ENCODE measurements at regions not wholly inside any gene's neighbourhood (a gene's known extent, or its start where the extent isn't known, plus 50 kb on each side); places are given as distances from the start of the nearest gene placed in this dataset.

GRCh38 chr6:170178561-170179477, 112.1 kb downstream of the DLL1 start (continued):
- TF ChIP-seq, protein P1, sequence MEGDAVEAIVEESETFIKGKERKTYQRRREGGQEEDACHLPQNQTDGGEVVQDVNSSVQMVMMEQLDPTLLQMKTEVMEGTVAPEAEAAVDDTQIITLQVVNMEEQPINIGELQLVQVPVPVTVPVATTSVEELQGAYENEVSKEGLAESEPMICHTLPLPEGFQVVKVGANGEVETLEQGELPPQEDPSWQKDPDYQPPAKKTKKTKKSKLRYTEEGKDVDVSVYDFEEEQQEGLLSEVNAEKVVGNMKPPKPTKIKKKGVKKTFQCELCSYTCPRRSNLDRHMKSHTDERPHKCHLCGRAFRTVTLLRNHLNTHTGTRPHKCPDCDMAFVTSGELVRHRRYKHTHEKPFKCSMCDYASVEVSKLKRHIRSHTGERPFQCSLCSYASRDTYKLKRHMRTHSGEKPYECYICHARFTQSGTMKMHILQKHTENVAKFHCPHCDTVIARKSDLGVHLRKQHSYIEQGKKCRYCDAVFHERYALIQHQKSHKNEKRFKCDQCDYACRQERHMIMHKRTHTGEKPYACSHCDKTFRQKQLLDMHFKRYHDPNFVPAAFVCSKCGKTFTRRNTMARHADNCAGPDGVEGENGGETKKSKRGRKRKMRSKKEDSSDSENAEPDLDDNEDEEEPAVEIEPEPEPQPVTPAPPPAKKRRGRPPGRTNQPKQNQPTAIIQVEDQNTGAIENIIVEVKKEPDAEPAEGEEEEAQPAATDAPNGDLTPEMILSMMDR (conservative IDR thresholded peaks at IDR 0.05; ENCODE audit: low read depth in 2 of 2), result no peak

DNA sequence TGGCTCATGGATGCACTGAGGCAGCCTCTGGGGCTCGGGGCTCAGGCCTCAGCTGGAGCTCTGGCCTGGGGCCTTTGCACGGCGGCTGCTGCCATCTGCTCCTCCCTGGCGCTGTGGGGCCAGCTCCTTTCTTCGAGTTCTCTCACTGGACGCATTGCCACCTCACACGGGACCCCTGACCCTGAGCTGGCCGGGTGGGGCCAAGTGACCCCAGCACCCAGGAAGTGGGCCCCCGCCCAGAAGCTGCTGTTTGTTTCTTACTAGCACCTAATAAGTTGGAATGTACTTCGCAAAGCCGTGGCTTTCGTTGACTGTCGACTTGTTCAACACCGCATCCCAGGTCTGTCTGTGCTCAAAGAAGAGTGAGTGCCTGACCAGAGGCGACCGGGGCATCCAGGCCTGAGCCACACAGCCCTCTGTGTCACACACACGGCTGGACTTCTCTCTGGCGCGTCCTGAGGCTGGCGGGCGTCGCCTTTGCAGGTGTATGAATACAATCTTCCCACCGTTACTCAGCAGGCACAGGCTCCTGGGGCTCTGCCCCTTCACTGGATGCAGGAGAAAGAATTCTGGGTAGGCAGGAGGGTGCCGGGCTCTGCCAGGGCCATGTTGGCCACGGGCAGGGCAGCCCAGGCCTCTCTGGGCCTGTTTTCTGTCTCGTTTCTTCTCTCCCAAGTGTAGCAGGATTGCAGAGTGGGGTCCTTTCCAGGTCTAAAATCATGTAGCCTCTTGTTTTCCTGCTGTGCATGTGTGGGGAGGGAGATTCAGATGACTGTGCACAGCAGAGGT, 112.9 kb downstream of the DLL1 start:
- Histone ChIP-seq H3K4me3 (no peak overlapping the region), H3K9me2 (ENCODE audit: insufficient read depth) (no peaks in the 10 kb centered on the region), H3K4me1 (ENCODE audit: insufficient read depth) (no peaks in the 10 kb centered on the region), H3K27me3 (ENCODE audit: insufficient read depth) (no peaks in the 10 kb centered on the region), H3K36me3 (ENCODE audit: insufficient read depth) (no peaks in the 10 kb centered on the region), H3K27ac (ENCODE audit: low read depth) (no peak overlapping the region), H4K20me1 (replicated peaks; ENCODE audit: insufficient read depth) (no peaks in the 10 kb centered on the region), H3K79me2 (replicated peaks; ENCODE audit: insufficient read depth) (no peaks in the 10 kb centered on the region), H3F3A (replicated peaks; ENCODE audit: low read depth) (peaks cover 4% of the 10 kb centered on the region; the same call in 1 of the 2 replicates), H3K4me2 (no peak overlapping the region), H2AFZ (no peak overlapping the region)
- Mint-ChIP-seq H3K27me3 (ENCODE audit: insufficient read depth, low read depth, poor library complexity) (peaks cover 25% of the 10 kb centered on the region), H3K4me3 (no peak overlapping the region), H3K9me3 (peaks cover 30% of the 10 kb centered on the region), H3K27ac (no peak overlapping the region), H3K36me3 (ENCODE audit: low read depth) (no peaks in the 10 kb centered on the region; the same call in 2 of the 3 replicates), H3K4me1 (no peaks in the 10 kb centered on the region; the same call in 2 of the 3 replicates)
- ATAC-seq, result no peak
- no peak for DNase-seq (ENCODE audit: low spot score)
- TF ChIP-seq POLR2AphosphoS5 (IDR thresholded peaks at IDR 0.05; ENCODE audit: low read depth), result no peak
- TF ChIP-seq EZH2phosphoT487 (IDR thresholded peaks at IDR 0.05; ENCODE audit: unreplicated experiment), result no peak
- TF ChIP-seq STAT1 (IDR thresholded peaks at IDR 0.05; ENCODE audit: unreplicated experiment), result no peak
- TF ChIP-seq EZH2 (IDR thresholded peaks at IDR 0.05; ENCODE audit: low read depth, unreplicated experiment), result no peak
- TF ChIP-seq JUNB (IDR thresholded peaks at IDR 0.05; ENCODE audit: unreplicated experiment), result no peak
- TF ChIP-seq ZNF114 (CRISPR knock-in tag; IDR thresholded peaks at IDR 0.05), result no peak
- TF ChIP-seq REST (IDR thresholded peaks at IDR 0.05; ENCODE audit: unreplicated experiment), result no peak
- no peak for TF ChIP-seq CREB1 (CRISPR knock-in tag; IDR thresholded peaks at IDR 0.05; ENCODE audit: low read depth)
- TF ChIP-seq, protein P1 (conservative IDR thresholded peaks at IDR 0.05; ENCODE audit: low read depth in 2 of 2), result no peak

Data from GM23338 (cell line).